D721Med (cell line): ENCODE measurements at regions not wholly inside any gene's neighbourhood (a gene's known extent, or its start where the extent isn't known, plus 50 kb on each side); places are given as distances from the start of the nearest gene placed in this dataset.

Source experiments
- DNase-seq: peaks from one replicate; pipeline ENCODE4 v3.0.0; 2011; ENCODE audit warnings: low spot score; ENCODE audit not compliant: insufficient read length
- FAIRE-seq: peaks from 2 replicates; lab custom pipeline; 2011; peaks lifted over from hg19 to GRCh38; lab: Jason Lieb, UNC
- CTCF ChIP-seq: IDR thresholded peaks from 2 replicates; pipeline ENCODE4 v1.5.1; 2012; ENCODE audit warnings: mild to moderate bottlenecking, control low read depth; ENCODE audit not compliant: insufficient read depth; ENCODE audit errors: missing control alignments

DNA sequence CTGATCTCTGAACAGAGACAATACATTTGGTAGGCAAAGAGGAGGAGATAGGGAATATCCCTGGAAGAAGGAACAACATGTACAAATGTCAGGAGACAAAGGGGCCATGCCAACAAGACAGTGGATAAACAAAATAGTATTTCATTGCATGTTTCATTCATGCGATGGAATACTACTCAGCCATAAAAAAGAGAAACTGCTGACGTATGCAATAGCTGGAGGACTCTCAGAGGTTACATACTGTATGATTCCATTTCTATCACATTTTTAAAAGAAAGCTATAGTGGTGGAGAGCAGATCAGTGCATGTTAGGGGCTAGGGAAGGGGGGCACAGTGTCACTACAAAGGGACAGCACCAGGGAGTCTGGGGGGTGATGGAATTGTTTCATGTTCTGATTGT lies 572.9 kb upstream of the CADM1 start:
- no peak for FAIRE-seq
- TF ChIP-seq CTCF, result no peak

GRCh38 chr11:116073854-116074837 lies 569.9 kb upstream of the CADM1 start:
- DNase-seq (no peak), FAIRE-seq (no peak)
- no peak for TF ChIP-seq CTCF

More for the DNA sequence above, 572.9 kb upstream of the CADM1 start:
- DNase-seq, result no peak

- DNase-seq, result no peak
- peak; percentile 21 for TF ChIP-seq CTCF
- no peak for FAIRE-seq
Observed at GRCh38 chr11:116072601-116073410, 568.6 kb upstream of the CADM1 start.

GRCh38 chr11:116072133-116072532 lies 567.9 kb upstream of the CADM1 start:
- no peak for DNase-seq
- FAIRE-seq, result no peak
- no peak for TF ChIP-seq CTCF

DNA sequence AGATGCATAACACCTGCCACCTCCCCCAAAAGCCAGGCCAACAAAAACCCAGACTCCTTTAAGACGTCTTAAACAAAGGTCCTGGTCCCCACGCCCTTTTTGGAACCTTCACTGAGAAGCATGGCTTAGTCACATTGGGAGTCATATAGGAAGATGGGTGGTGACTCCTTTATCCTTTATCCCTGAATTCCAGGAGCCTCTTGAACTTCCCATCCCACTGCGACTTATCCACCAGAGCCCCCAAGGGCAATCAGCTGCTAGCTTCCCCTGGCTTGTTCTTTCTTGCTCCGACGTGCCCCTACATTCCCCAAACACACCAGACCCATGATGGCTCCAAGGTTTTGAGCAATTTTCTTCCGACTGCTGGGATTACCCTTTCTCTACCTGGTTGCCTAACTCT lies 567.0 kb upstream of the CADM1 start:
- FAIRE-seq (no peak), DNase-seq (no peak)
- no peak for TF ChIP-seq CTCF

GRCh38 chr11:116070520-116070919 lies 566.3 kb upstream of the CADM1 start:
- TF ChIP-seq CTCF, result no peak
- FAIRE-seq (no peak), DNase-seq (no peak)

DNA sequence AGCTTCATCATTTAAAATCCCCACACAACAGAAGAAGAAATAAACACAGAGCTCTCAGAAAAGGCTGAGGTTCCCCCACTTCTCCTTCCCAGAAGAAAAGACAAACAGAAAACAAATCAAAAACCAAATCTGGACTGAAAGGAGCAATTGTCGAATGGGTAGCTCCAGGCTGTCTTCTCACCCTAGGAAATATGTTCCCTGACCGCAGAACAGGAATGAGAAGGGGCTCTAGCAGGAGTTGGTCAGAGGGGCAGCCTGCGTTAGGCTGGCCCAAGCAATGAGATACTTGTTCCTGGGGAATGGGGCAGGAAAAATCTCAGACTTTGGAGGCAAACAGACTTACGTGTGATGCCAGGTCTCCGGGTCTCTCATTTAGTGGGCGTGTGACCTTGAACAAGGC lies 562.6 kb upstream of the CADM1 start:
- no peak for TF ChIP-seq CTCF
- FAIRE-seq (no peak), DNase-seq (no peak)
